ENCODE measurements at regions not wholly inside any gene's neighbourhood (a gene's known extent, or its start where the extent isn't known, plus 50 kb on each side); places are given as distances from the start of the nearest gene placed in this dataset.

DNA sequence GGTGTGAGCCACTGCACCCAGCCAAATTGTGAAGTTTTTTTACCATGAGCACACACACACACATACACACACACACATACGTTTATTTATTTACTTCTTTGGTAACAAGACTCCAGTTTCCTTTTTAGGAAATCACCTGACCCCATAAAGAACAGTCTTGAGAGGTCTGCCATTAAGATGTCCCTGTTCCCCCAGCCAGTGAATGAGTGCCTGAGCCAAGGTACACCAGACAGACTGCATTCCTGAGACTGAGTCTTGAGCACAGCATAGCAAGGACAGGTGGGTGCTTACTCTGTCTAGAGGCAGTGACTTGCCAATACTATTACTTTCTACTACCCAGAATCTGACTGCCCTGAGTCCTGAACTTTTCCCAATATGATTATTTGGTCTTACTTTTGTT is 167.2 kb upstream of the SATB2 start:
- DNase-seq: no peak

DNA sequence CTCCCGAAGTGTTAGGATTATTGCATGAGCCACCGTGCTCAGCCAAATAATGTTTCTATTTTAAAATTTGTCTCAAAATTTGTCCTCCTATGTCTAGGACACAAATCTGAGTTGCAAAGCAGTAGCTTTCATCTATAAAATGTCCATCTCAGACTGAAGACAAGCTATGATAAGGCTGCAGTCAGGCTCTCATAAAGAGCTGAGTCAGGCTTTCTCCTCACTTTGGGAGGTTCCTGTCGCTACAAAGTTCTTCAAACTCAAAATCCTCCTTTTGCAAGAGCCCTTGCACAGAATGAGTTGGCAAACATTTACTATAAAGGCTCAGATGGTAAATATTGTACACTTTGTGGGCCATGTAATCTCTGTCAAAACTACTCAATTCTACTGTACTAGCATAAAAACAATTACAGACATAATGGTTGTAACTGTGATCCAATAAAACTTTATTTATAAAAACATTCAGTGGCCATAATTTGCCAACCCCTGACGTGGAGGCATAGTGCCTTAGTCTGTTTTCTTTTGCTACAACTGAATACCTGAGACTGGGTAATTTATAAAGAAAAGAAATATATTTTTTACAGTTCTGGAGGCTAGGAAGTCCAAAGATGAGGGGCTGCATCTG is 154.9 kb upstream of the SATB2 start:
- no peak for DNase-seq

DNA sequence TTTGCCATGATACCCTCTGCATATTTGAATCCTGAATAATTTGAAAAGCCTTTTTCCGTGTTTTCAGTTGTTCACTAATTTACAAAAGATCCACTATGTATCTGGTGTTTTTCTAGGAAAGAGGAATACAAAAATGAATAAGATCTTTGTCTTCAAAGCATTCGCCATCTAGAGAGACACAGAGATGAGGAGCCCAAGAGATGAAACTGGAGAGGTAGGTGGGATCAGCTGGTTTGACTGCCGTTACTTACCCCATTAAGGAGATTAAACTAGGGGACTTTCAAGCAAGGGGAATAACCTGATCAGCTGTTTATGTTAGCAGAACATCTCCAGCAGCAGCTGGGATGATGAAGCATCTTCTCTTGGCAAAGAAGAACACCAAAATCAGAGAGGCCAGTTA is 150.2 kb upstream of the SATB2 start:
- DNase-seq: no peak

DNA sequence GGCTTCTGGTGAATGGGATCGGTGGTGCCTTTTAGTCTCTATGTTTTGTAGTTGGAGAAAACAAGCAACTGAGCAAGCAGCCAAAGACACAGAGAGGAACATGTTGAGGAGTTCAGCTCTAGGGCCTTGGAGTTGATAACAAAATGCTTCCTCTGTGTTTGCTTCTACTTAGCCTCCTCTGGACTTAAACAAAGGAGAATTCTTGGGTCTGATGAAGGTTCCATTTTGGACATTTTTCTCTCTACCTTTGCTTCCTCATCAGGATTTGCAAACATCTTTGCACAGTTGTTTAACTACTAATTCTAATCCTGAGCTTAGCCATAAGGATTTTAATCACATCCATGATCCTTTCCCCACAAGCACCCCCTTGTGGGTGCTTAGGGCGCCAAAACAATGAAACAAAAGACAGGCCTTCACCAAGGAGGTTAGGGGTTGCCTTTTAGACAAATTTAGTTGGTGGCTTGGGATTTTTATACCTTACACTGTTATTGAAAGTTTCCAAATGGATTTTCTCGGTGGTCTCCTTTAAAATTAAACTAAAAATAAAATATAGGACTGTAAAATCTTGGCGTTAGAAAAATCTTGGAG is 148.5 kb upstream of the SATB2 start:
- no peak for DNase-seq

DNA sequence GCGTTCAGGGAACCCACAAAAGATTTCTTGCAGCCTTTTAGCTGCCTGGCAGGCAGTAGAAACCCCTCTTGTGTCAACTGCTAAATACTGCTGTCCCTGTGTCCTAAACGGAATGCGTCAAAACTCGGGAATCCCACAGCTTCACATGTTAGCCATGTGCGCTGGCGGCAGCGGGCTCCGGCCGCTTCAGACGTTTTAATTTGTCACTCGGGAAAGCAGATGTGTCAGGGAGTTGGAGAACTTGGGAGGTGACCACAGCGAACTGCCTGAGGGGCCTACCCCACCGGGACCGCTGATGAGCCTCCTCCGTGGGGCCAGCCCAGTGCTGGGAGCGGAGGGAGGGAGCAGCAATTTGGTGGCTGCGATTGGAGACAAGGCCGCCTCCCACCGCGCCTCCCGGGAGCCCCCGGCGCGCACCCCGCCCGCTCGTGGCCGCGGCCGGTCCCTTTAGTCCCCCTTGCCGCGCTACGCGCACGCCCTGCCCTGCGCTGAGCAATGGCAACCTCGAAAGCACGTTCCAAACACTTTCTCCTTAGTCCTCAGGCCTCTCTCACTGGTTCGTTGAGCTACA is 146.1 kb upstream of the SATB2 start:
- no peak for DNase-seq

DNA sequence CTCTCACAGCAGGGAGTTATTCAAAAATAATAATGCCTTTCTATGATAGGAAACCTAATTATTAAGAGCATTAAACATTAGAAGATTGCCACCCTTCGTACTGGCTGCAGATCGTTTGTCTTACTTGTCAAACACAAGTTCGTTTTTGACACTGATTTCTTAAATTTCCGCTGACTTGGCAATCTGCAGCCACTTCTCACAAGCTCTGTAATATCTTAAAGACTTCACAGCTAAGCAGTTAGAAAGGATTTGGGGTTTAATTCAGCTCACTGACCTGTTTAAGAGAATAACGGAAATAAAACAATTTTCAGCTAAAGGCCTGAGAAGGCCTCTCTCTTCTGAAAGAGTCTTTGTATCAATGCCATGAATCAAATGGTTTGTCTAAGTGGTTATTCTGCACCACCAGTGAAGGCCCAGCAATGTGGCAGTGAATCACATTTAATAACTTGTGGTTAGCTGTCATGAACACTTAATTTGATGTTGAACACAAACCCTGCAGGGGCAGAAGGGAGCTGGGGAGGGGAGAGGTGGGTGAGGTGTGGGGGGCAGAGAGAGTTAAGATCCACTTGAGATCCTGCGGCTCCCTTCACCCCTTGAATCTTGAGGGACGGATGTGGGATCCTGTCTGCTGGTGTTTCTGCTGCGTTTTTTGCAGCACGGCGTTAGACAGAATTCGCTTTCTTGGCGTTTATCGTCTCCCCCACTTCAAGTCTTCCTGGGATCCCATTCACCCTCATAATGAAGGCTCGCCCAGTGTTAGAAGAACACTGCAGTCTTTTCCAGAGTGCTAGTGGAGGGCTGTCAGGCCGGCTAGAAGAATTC is 145.4 kb upstream of the SATB2 start:
- no peak for DNase-seq

DNA sequence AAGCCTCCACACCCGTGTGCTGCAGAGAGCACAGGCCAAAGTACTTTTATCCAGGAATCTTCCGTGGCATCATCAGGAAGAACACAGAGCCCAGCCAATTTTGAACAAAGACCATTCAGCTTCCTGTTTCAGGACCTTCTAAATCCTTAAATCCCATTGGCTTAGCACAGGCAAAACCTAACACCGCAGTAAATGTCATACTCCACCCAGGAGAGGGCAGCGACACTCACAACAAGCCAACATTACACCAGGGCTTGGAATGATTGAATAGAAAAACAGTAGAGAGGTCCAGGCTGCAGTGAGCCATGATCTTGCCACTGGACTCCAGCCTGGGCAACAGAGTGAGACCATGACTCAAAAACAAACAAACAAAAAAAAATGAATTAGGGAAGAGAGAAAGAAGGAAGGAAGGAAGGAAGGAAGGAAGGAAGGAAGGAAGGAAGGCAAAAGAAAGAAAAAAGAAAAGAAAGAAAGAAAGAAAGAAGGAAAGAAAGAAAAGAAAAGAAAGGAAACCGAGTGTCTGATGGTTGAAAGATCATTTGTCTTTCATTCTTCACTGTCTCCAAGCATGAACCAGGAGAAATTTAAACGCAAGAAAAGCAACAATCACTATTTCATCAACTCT is 144.6 kb upstream of the SATB2 start:
- DNase-seq: no peak

DNA sequence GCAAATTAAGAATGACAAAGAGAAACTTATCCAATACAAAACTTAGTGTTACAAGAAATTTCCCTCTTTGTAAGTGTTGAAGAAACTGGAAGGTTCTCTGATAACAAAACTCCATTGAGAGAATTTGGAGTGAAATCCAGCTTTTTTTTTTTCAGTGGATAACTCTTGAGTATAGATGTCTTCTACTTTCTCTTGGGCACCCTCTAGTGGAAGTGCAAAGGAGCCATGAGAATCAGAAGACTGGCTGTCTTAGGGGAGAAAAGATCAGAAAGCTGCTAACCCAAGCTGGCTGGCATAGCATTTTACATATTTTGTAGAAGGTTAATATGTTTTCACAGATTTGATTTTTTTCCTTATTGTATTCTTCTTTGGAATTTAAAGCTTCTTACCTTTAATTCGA is 138.8 kb upstream of the SATB2 start:
- peak; percentile 36 to 39 (median 37) for DNase-seq

DNA sequence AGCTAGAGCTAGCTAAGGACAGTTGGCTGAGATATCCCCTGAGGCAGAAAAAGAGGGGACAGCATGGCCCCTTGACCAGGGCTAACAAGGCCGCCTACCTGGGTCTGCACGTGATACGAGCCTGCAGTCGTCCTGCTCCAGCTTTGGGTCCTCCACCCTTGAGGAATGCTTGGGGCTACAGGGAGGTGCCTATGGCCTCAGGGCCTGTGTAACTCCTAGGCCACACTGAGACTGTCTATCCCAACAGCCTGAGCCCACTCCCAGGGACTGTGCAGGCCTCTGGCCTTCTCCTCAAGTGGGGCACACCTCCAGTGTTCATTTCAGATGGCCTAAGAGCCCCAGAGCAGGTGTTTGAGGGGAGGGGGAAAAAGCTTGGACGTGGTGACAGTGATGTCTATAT is 136.7 kb upstream of the SATB2 start:
- DNase-seq: no peak

DNA sequence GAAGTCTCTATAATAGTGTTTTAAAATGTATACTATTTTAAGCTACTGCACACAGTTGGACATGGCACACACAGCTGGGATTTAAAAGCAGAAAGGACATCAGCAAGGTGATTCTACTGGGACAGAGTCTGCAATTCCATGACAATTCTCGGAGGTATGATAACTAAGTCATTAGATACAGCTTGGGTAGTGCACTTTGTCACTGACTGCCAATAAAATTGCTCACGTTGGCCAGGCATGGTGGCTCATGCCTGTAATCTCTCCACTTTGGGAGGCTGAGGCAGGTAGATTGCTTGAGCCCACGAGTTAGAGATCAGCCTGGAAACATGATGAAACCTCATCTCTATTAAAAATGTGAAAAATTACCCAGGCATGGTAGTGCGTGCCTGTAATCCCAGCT is 134.1 kb upstream of the SATB2 start:
- no peak for DNase-seq

DNA sequence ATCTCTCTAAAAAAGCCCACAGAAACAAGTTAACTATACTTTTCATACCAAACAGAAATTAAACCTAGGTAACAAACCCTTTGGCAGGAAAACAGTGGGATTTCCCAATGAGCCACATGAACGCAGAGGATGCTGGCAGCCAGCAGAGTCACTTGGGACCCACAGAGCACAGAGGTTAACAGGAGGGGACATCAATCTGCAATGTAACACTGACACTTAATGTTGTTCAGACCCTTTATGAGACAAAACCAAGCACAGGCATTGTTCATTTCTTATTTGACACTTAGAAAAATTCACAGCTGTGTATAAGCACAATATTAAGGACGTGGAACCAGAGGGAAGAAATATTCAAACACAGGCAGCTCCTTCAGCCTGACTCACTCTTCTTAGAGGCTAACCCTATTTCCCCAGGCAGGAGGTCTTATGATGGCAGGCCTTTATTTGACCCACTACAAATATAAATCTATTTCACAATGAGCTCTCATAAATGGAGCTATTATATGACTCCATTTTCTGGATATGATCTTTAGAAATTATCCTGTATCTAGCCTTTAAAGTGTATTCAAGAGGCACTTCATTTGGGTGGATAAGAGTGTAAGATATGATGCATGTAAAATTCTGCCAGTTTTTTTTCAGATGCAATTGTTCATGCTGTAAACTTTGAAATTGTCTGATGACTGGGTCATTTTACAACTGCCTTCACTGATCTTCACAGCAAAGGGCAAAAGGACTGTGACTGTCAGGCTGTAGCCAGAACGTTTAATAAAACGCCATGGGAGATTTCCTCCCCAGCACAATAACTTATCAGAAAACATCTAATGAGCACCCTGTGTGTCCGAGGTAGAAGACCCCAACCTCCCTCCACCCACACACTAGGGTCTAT is 132.8 kb upstream of the SATB2 start:
- no peak for DNase-seq

DNA sequence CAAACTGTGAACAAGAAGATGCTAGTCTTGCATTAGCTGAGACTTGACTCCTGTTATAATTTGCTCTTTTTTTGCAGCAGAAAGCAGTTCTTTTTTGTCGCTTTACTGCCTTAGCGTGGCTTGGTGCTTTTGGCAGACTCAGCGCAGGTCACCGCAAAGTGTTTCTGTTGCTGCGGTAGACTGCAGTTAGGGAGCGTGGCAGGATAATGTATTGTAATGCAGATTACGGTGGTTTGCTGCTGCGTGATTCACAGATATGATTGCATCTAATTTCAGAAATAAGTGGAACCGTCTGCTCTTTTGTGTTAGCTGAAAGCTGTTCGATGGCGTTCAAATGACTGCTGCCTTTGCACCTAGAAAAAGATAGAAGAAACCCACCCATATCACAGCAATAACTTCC is 131.6 kb upstream of the SATB2 start:
- no peak for DNase-seq

DNA sequence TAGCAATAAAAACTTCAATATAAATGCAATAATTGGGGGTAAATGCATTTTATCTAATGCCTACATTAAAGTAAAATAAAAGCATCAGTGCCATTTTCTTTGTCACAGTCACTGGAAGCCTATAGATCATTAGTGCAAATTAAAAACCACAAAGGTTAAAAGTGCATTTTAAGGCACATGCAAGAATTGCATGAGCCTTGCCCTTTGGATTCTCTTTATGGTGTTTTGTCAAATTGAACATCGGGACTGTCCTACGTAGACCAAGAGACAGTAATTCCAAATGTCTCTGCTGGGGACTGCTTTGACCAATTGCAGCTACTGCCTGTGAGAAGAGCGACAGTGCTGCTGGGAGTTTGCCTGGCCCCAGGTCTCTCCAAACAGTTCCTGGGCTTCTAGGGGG is 130.3 kb upstream of the SATB2 start:
- no peak for DNase-seq

DNA sequence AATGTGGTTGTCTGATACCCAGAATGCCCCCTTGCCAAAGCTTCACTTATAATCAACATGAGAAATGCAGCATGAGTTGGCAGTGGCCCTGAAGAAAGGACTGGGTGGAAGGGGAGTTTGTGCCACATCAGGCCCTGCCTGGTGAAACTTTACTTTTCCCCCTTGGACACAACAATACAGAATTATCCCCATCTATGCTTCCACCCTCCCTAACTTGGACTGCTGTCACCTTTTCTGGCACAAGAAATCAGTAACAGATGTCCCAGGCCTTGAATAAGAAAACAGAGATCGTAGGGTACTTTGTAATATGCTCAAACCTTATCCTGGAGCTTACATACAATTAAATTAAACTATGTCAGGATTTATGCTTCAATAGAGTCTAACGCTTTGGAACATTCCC is 128.9 kb upstream of the SATB2 start:
- DNase-seq: no peak

DNA sequence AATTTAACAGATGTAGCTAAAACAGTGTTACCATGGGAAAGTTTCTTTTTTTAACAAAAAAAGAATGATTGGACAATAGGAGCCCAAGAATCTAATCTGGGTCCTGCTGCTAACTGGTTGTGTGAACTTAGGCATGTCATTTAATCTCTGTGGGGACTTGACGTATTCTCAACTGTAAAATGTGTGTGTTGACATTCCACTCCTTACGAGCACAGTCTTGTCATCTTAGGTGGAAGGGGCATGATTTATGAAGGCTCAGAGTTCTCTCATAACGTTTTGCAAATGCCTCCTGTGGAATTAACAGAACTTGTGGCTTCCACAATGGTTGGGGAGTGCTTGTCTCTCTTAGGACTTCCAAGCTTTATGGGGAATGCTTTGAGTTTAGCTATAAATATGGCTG is 125.9 kb upstream of the SATB2 start:
- no peak for DNase-seq

DNA sequence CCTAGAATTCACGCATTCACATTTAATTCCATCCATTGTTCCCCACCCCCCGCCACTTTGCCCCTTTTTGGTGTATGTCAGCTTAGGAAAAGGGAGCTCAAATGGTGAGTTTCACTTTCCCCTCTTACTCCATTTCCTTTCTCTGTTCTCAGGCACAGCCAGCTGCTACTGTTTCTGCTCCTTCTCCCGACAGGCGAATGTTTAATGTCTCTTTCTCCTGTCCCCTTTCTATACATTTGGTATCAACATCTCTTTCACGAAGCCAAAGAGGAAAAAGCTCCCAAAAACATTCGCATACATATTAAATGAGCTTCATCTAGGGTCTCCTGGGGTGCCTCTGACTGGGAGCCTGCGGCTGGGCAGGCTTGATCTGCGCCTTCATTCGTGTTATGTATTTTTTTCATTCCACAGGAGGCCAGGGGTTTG is 124.2 kb upstream of the SATB2 start:
- no peak for DNase-seq

DNA sequence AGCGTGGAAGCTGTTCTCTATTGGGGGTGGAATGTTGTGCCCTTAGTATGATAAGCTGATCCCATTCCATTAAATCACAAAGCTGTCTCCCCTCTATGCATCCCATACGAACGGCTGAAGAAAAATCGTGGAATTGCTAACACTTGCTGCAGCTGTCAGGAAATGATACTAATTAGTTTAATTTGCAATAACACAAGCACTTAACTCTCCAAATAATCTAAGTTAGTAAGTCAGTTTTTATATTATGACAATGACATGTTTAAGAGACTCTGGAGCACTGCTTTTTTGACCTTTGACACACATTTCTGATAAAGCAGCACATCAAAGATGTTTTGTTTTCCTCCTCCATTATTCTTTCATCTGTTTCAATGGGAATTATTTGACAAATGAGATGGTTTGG is 123.7 kb upstream of the SATB2 start:
- DNase-seq: no peak

DNA sequence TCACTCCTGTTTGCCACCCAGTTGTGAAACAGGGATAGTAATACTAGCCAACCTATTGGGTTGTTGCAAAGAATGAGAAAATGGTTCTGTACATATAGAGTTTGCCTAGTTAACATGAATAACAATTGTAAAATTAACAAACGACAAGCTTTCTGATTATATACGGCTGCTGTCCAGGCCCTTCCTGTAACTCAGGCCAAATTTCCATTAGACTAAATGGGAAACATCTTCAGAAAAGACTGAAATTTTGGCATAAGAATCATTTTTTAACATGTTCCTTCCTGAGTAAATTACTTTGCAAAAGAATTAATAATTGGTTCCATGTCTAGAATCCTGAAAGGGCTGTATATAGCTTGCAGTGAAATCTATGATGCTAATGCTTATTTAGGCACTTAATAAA is 117.7 kb upstream of the SATB2 start:
- DNase-seq: no peak

DNA sequence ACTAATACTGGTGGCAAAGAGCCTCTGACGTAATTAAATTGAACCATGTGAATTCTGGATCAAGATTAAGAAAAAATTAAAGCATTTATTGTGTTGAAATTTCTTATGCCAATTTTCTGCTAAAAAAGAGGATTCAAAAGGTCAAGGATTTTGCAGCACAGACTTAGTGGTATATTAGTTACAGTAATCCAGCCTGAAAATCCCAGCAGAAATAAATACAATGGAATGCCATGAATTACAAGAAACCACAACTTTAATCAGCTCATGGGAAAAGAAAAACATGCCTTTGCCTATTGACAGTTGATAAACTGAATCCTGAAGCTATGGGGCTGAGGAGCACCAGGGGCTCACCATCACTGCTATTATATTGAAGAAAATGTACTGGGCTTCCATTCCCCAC is 114.8 kb upstream of the SATB2 start:
- no peak for DNase-seq

DNA sequence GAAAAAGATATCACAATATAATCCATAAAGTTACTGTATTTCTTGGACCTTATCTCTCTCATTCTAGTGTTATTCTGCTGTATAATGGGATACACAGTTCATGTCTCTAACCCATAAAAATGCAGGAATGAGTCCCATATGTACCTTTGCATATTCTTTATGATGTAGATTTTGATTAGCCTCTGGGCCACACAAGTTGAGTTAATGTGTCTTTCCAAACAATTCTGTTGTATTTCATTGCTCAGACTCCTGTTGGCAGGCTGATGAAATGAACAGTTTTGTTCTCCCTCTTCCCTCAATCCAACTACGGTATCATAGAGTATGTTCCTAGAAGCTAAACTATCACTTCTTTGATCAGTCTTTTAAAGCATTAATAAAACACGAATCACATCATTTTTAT is 113.2 kb upstream of the SATB2 start:
- DNase-seq: no peak

DNA sequence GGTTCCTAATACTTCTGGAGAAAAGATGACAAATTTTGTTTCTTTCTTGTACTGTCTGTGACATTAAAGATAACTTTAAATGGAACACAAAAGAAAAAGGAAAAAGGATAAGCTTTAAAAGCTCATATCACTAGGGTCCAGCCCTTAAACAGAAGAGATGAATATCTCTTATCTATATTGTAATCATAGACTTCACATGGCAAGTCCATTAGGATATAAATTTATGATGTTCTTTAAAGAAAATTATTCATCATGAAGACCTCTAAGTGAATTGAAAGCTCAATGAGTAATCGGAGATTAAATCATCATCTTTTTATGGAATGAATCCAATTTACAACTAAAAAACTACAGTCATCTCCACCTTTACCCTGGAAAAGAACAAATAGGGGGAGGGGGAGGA is 111.6 kb upstream of the SATB2 start:
- DNase-seq: peak in 1 of 3 donors; percentile 16

DNA sequence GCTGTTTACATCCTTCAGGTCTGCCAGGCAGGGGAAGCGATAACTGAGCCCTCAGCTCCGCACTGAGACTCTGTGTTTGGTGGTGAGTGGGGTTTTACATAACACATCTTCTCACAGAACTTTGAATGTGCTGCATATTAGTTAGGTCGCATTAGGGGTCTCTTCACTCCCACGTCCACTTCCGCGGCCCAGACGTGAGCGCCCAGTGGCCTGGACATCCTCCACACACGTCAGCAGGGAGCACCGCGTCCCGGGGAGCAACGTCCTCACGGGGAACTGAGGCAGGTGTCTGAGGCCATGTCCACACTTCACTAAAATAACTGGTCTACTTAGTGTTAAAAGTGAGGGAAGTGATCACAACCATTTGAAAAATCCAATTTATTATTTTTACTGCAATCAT is 100.4 kb upstream of the SATB2 start:
- no peak for DNase-seq
